Loucy (cell line): ENCODE measurements at regions not wholly inside any gene's neighbourhood (a gene's known extent, or its start where the extent isn't known, plus 50 kb on each side); places are given as distances from the start of the nearest gene placed in this dataset.

Experiments
- CTCF ChIP-seq: fragments of 200-600 bp; sonication (generic); conservative IDR thresholded peaks from 2 replicates; pipeline ENCODE4 v1.5.1; 2014; ENCODE audit warnings: mild to moderate bottlenecking, antibody characterized with exemption, low read length
- EZH2phosphoT487 ChIP-seq: fragments of 200-600 bp; IDR thresholded peaks from 2 replicates; pipeline ENCODE4 v1.6.1; 2018; ENCODE audit warnings: antibody characterized with exemption, mild to moderate bottlenecking, moderate library complexity, borderline replicate concordance

GRCh38 chr3:181999314-181999713 is 287.6 kb downstream of the SOX2 start:
- TF ChIP-seq CTCF (no peak), EZH2phosphoT487 (no peak)
